COLO668 (cell line): ENCODE measurements at regions not wholly inside any gene's neighbourhood (a gene's known extent, or its start where the extent isn't known, plus 50 kb on each side); places are given as distances from the start of the nearest gene placed in this dataset.

Source experiments
- DNase-seq: peaks from one replicate; lab custom pipeline; 2025; ENCODE audit not compliant: unreplicated experiment; lab: John Stamatoyannopoulos, UW

DNA sequence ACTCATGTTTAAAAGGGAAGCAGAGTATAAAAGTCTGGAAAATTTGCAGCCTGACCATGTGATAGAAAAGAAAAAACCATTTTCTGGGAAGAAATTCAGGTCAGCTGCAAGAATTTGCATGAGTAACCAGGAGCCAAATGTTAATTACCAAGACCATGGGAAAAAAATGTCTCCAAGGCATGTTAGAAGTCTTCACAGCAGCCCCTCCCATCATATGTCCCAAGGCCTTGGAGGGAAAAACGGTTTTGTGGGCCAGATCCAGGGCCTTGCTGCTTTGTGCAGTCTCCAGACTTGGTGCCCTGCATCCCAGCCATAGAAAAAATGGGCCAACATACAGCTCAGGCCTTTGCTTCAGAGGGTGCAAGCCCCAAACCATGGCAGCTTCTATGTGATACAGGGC, 1019.6 kb upstream of the SORCS1 start:
- no peak for DNase-seq

DNA sequence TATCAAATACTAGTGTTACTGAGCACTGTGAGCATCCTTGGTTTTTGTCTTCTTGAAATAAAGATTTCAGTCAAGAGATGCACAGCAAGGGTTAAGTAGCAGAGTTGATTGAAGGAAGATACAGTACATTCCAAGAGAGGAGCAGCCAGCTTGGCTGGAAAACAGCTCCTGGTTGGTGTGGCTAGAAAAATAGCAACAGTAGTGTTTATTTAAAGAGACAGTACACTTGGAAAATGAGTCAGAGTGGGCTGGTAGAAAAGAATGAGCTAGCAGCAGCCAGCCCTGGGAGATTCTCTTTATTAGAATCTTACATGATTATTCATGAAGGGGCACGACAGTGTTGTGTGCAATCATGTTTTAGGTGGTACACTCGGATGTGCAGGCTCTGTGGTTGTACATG, 1016.4 kb upstream of the SORCS1 start:
- DNase-seq = no peak

DNA sequence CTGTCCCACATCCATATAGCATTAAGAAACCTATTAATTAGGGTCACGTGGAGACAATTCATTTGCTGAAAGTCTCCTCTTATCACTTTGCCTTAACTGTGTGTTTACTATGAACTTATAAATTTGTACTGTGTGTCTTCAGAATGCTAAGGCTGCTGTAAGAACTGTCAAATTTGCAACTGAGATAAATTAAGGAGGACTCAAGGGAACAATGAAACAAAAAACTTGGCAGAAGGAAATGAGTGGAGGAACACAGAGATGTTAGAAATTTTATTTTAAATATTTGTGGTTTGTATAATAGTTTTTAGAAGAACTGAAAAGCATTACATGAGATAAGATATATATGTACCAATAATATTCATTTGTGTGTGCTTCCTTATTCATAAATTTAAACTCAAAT, 1005.3 kb upstream of the SORCS1 start:
- DNase-seq = no peak

DNA sequence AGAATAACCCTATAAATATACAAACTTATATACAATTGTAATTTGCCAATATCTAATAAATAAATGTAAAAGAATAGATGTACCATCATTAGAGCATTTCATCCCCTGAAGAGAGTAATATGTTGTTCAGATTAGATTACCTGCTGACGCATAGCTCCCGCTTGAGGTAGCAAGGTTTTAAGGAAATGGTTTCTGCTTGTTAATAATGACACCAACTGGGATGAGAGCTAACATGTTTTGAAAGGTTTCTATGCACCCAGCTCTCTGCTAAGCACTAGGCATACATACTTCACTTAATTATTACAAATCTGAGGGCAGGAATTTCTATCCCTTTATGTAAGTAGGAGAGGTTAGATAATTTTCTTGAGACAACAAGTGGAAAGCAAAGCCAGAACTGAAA, 1003.3 kb upstream of the SORCS1 start:
- DNase-seq = no peak

DNA sequence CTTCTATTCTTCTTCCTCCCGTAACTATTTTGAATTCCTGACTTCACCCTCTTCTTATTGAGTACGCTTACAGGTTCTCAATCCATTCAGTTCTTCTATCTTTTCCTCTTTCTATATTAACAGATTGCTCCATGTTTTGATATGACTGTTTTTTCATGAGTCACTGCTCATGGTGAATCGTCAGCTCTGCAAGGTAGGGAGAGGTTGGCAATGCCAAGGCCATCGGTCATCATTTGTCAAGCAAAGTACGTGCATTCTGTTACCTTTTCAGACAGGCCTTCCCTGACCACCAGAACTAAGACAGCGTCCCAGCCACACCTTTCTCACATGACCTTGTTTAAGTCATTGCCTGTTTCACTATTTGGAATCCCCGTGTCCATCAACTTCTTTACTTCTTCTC, 1001.9 kb upstream of the SORCS1 start:
- no peak for DNase-seq

DNA sequence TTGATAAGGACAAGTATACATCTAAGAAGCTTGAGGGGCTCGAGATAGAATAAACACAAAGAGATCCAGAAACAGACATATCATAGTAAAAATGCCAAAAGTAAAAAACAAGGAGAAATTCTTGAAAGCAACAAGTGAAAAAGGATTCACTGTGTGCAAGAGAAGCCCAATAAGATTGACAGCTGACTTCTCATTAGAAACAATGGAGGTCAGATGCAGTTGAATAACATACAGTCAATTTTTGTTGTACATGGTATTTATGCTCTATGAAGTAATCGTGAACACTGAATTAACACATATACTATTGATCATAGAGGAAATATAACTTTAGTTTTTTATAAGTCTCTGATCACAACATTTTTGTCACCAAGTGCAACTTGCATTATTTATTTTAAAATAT, 982.8 kb upstream of the SORCS1 start:
- no peak for DNase-seq

DNA sequence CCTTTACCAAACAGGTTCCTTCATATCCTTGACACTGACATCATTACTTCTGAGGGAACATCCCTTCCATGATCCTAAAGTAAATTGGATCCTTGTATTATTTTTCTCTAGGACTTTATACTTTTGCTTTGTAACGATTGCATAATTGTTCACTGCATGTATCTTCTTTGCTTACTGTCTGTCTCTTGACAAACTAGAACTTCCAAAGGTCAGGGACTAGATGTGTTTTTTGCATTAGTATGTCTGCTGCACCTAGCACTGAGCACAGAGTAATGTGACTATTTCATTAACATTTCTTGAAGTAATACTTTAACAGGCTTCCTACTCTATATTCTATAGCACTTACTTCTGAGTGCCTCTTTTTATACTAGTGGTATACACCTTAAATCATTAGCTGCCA, 976.6 kb upstream of the SORCS1 start:
- DNase-seq = no peak

DNA sequence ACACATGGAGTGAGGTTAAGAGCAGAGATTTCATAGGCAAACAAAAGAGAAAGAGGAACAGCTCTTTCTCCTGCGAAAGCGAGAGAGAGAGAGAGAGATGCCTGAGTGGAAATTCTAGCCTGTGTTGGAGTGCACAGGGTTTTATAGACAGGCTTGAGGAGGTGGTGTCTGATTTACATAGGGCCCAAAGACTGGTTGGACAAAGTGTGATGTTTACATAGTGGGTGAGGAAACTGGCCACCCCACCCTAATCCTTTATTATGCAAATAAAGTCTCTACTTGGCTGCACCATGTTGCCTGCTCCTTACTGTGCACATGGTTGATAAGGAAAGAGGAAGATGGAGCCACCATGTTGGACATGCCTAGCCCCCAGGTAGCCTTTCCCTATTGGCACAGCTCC, 967.8 kb upstream of the SORCS1 start:
- no peak for DNase-seq

DNA sequence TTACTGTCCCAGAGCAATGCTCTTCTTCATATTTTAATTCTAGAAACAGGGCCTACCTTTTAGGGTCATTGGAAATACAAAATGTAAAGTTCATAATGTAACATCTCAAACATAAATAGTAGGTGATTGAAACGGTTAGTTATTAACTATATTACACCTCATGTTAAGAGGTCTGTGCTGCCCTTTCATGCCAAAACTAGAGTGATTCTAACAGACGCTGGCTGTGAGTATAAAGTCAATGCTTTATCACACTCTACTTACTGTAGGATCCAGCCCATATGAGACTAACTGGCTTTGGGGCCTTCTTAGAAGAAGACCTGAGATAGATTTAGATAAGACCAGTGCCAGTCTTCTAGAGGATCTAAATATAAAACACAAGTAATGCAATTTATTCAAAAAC, 966.1 kb upstream of the SORCS1 start:
- no peak for DNase-seq

DNA sequence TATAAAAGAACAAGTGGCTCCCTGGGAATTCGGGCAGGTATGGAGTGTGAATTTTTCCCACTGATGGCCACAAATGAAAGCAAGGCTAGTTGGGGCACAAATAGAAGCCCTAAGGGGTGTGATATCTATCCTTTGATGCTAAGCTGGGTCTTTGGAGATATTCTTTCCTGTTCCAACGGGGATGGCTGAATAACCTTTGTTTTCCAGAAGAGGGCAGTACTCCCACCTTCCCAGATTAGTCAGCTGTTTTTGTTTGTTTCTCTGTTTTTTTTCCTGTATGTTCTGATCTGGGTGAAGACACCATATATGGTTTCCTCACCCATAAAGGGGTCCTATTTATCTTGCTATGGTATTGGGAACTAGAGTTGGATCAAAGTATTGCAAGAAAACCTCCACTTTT, 947.7 kb upstream of the SORCS1 start:
- DNase-seq = no peak

DNA sequence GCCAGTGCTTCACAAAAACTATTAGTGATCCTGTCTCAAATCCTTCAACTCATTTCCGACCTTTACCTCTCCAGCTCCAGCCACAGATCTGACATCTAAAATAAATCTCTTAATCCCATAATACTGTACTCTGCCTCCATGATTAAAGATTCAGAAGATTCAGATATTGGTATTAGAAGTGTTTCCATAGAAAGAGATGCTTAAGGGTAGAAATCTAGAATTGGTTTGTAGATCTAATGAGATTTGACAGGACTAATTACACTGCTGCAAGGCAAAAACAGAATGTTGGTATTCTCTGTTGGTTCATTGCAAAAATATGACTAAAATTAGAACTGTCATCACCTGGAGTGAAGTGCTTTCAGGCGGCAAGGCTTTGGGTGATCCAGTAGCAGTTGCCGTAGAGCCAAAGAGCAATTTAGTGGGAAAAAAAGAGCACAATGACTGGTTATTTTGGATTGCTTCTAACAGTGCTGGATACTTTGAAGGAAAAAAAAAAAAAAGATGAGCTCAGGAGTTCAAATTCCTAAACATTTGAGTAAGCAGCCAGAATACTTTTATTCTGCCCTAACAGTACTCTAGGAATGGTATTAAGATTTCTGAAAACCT, 940.1 kb upstream of the SORCS1 start:
- DNase-seq = no peak

DNA sequence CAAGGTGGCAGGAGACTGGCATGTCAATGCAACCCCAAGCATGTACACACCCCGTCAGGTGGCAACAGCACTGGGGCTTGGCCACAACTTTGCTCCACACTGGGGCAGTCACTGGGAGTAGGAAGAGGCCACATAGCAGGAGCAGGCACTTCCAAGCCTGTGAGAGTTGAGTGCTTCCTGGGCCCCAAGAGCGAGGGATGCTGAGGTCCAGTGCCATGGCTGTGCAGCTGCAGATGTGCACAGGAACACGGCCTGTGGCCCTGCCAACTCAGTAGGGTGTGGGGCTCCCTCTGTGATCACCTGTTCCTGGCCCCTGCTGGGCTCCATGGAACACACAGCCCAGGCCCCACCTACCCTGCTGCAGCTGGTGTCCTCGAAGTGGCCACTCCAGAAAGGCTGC, 932.8 kb upstream of the SORCS1 start:
- no peak for DNase-seq

DNA sequence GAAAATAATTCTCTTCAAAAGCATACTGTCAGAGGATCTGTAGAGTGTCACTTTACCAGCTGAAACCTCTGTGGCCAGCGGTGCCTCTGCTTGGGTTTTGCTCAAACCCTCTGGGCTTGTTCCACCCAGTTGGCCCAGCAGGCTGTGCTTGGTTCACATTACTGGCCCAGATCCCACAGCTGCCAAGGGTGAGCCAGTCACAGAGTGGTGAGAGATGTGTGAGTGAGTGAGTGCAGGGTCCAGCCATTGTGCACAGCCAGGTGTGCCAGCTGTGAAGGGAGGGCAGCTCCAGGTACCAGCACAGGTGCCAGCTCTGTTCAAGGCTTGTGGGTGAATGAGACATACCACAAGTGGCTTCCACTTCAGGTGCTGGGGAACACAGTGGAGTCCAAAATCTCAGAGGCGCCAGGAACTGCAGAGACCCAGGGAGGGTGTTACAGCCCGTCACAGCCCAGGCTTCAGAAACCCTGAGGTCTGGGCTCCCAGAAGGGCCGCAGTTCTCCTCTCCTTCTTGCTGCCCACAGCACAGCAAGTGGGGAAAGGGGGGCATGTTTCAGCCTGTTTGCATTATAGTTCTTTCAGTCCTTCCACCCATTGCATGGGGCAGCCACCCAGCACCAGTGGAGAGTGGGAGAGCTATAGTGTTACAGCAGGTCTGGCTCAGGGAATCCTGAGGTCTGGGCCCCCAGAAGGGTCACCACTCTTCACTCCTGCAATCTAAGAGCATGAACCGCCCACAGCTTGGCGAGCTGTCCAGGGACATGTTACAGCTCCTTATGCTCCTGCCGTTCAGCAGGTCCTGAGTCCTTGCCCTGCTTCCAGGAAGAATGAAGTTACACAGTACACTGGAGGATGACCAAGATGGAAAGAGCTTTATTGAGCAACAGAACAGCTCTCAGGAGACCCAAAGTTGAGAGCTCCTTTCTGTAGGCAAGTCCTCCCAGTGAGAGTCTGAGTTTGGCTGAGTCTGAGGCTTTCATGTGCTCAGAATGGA, 931.7 kb upstream of the SORCS1 start:
- DNase-seq = no peak

DNA sequence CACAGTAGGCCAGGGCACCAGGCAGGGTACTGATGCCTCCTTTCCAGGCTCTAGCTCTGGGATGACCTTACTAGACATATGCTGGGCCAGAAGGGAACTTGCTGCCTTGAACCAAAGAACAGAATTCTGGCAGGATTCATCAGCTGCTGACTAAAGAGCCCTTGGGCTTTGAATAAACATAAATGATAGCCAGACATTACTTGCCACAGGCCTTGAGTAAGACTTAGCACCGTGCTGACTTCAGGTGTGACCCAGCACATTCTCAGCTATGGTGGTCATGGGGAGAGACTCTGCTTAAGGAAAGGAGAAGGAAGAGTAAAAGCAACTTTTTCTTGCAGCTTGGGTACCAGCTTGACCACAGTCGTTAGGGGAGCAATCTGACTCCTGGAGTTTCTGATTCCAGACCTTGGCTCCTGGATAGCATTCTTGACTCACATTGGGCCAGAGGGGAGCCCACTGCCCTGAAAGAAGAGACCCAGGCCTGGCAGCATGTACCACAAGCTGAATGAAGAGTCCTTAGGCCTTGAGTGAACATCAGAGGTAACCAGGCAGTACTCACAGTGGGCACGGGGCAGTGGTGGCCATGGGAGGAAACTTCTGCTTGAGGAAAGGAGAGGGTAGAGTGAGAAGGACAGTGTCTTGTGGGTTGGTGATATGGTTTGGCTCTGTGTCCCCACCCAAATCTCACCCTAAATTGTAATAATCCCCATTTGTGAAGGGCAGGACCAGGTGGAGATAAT, 926.1 kb upstream of the SORCS1 start:
- DNase-seq = no peak

DNA sequence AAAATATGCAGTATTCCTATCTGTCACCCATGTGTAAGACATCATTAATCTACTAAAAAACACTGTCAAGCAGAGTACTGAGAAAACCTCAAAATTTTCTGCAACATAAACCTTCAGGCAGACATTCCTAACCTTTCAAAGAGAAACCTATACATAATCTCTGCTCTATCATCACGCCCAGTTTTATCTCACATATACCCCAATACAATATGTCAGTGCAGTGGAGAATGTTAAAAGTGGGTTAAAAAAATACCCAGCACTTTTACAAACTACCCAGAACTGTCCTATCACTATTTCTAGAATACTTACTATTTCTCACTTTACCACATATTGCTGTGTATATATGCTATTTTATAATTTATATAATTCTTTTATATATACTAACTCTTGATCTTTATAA, 922.0 kb upstream of the SORCS1 start:
- DNase-seq = no peak

DNA sequence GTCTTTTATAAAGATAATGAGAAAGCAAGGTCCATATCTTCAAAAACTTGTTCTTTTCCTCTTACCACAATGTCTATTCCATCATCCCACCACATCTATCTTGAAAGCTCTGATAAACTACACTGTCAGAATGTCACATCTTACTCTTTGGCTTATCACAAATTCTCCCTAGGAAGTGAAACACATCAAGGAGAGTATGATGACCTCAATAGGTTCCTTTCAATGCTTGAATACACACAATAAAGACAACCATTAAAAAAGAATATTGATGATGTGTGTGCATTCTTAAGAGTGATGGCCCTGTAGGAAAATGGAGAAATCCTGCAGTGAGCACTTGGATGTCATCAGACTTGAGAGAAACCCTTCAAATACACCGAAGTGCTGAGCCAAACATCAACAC, 918.1 kb upstream of the SORCS1 start:
- no peak for DNase-seq

DNA sequence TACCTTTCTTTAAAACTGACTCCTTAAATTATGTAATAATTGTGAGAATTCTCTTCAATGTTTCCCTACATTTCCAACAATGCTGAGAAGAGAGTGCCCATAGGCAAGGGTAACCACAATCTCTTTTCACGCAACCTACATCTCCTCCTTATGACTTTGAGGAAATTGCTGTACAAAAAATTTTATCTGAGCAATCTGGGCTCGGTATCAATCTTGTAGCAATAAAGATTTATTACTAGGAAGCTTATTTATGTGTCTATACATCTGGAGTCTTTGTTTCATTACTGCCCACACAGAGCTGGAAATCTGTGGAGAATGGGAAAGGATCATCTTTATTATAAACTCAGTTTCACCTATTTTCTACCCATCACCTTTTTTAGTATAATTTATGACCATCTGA, 913.8 kb upstream of the SORCS1 start:
- DNase-seq = no peak

DNA sequence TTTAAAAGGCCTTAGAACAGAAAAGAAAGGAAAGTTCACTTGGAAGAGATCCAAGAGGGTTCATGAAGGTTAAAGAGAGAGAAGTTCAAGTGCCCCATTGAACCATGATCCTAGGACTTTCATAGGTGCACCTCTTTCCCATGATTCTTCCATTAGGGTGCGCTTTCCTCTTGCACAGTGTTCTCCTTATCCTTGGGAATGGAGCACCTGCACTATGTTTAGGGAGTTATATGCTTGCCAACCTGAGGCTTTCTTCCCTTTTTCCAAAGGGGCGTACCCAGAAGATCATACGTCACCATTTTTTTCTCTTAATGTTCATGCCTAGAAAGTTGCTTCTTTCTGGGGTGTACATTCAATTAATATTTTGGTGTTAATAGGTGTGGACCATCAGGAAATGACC, 908.0 kb upstream of the SORCS1 start:
- DNase-seq = no peak

DNA sequence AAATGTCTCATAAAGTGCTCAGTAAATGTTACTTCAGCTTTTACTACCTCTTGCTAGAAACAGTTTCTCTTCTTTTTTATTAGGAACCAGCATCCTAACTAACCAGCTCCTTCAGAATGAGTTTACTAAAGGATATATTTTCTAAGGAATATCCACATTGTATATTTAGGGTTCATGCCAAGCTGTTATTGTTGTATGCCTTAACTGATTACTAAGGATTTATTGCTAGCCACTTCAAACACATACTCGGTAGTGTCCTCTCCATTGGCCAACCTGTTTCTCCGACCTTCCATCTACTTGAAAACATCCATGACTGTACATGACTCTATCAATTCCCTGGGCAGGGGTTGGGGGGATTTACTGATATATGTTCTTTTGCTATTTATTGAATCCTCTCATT, 906.3 kb upstream of the SORCS1 start:
- DNase-seq = no peak

DNA sequence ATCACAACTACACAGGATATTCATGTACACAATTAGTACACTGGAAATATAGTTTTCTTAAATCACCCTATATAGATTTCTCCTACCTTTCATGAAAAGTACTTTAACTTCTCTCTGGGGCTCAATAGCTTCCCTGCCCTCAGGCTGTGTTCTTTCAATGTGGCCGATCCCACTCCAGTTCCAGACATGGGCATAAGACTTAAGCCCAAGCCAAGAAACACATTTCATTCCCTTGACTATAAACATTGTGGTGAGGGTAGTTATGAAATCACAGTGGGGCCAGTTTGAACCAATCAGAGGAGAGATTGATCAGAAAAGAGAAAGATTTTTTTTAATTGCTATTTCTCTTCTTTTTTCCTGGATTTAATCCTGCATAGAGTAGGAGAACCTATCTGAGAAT, 904.6 kb upstream of the SORCS1 start:
- DNase-seq = no peak

DNA sequence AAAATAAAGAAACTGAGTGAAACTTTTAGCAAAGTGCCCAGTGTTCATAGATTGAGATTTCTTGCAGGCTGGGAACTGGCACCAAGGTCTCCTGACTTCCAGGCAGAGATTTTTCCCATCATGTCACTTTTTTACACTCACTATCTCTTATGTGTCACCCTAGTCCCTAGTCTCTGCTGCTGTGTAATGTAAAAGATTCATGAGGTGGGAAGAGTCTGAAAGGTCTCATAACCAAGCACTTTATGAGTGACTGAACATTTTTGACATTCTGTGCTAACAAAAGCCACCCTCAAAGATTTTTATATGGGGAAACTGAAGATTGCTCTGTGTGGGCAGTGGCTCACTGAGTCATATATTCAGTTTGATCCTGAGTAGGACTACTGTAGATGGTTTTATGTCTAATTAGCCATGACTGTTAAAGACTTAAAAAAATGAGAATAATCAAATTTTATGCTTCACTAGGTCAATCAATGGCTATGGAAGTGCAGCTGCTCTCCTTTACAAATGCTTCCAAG, 900.3 kb upstream of the SORCS1 start:
- no peak for DNase-seq

DNA sequence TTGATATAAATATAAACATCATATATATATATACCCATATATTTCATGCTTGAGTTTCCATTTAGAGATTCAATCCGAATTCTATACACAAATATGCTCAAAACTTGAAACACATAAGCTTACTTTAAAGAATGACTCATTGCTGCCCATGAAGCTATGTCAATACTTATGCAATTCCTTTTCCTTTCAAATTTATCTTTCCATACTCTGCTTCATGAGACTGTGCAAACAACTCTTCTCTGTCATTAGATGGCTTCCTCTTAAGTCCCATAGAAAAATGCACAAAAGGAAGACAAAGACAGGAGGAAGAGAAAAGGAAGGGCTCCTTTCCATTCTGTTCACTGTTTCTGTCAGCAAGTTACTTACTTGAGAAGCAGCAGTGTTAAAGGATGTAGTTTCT, 895.7 kb upstream of the SORCS1 start:
- no peak for DNase-seq
